Trophoblast cell (in vitro differentiated cells and primary cell): ENCODE measurements at regions not wholly inside any gene's neighbourhood (a gene's known extent, or its start where the extent isn't known, plus 50 kb on each side); places are given as distances from the start of the nearest gene placed in this dataset.

Experiments used
- DNase-seq, 2 donors: peaks; one replicate each; pipeline ENCODE4 v3.0.0-alpha.2; 2016
- H2AFZ ChIP-seq: 2 replicates; pipeline ENCODE4 v1.6.1; 2013; ENCODE audit warnings: low read length, moderate library complexity, mild to moderate bottlenecking; ENCODE audit not compliant: insufficient read depth, poor library complexity
- H2AK5ac ChIP-seq: 2 replicates; pipeline ENCODE4 v1.6.1; 2013; ENCODE audit warnings: mild to moderate bottlenecking, low read length
- H2BK120ac ChIP-seq: 2 replicates; pipeline ENCODE4 v1.6.1; 2013; ENCODE audit warnings: low read length, mild to moderate bottlenecking, moderate library complexity; ENCODE audit not compliant: insufficient read depth, poor library complexity
- H2BK12ac ChIP-seq: 2 replicates; pipeline ENCODE4 v1.6.1; 2013; ENCODE audit warnings: mild to moderate bottlenecking, low read length, moderate library complexity
- H2BK5ac ChIP-seq: 2 replicates; pipeline ENCODE4 v1.6.1; 2013; ENCODE audit warnings: low read length, low read depth, moderate library complexity, mild to moderate bottlenecking; ENCODE audit not compliant: poor library complexity
- H3K14ac ChIP-seq: 2 replicates; pipeline ENCODE4 v1.6.1; 2013; ENCODE audit warnings: mild to moderate bottlenecking, low read length
- H3K18ac ChIP-seq: 2 replicates; pipeline ENCODE4 v1.6.1; 2013; ENCODE audit warnings: mild to moderate bottlenecking, low read length
- H3K23ac ChIP-seq: 2 replicates; pipeline ENCODE4 v1.6.1; 2013; ENCODE audit warnings: low read length
- H3K27ac ChIP-seq: 2 replicates; pipeline ENCODE4 v1.5.1; 2013; ENCODE audit warnings: low read depth, mild to moderate bottlenecking, inconsistent platforms, low read length, moderate library complexity
- H3K27me3 ChIP-seq: 2 replicates; pipeline ENCODE4 v1.6.1; 2013; ENCODE audit warnings: inconsistent platforms, mild to moderate bottlenecking, low read length, moderate library complexity; ENCODE audit not compliant: insufficient read depth
- H3K36me3 ChIP-seq, 2 experiments: 1 replicate in 1 of 2; 2 replicates in 1 of 2; pipeline ENCODE4 v1.6.1; 2013; ENCODE audit warnings: low read length in 2 of 2, mild to moderate bottlenecking in 2 of 2, moderate library complexity in 1 of 2; ENCODE audit not compliant: insufficient read depth in 2 of 2, control insufficient read depth in 1 of 2
- H3K4ac ChIP-seq: 2 replicates; pipeline ENCODE4 v1.6.1; 2013; ENCODE audit warnings: low read depth, mild to moderate bottlenecking, low read length, moderate library complexity
- H3K4me1 ChIP-seq, 2 experiments: 1 replicate in 1 of 2; 2 replicates in 1 of 2; pipeline ENCODE4 v1.6.1; 2013; ENCODE audit warnings: low read length in 2 of 2, mild to moderate bottlenecking in 2 of 2, moderate library complexity in 1 of 2; ENCODE audit not compliant: insufficient read depth in 2 of 2, control insufficient read depth in 1 of 2
- H3K4me2 ChIP-seq: 2 replicates; pipeline ENCODE4 v1.6.1; 2013; ENCODE audit warnings: inconsistent platforms, mild to moderate bottlenecking, low read length, moderate library complexity
- H3K4me3 ChIP-seq: 2 replicates; pipeline ENCODE4 v1.5.1; 2013; ENCODE audit warnings: mild to moderate bottlenecking, low read depth, low read length, inconsistent platforms
- H3K79me1 ChIP-seq: one replicate; pipeline ENCODE4 v1.6.1; 2013; ENCODE audit warnings: low read length
- H3K79me2 ChIP-seq: 2 replicates; pipeline ENCODE4 v1.6.1; 2013; ENCODE audit warnings: low read length, mild to moderate bottlenecking; ENCODE audit not compliant: control insufficient read depth, insufficient read depth, poor library complexity
- H3K9ac ChIP-seq: 2 replicates; pipeline ENCODE4 v1.6.1; 2013; ENCODE audit warnings: mild to moderate bottlenecking, low read length
- H3K9me3 ChIP-seq: 2 replicates; pipeline ENCODE4 v1.6.1; 2013; ENCODE audit warnings: low read depth, mild to moderate bottlenecking, control low read depth, inconsistent platforms, low read length; ENCODE audit not compliant: insufficient read depth
- H4K12ac ChIP-seq: 2 replicates; pipeline ENCODE4 v1.6.1; 2013; ENCODE audit warnings: low read depth, mild to moderate bottlenecking, low read length, moderate library complexity
- H4K8ac ChIP-seq: 2 replicates; pipeline ENCODE4 v1.6.1; 2013; ENCODE audit warnings: low read depth, mild to moderate bottlenecking, low read length, moderate library complexity
- H4K91ac ChIP-seq: one replicate; pipeline ENCODE4 v1.6.1; 2013; ENCODE audit warnings: low read depth, mild to moderate bottlenecking, low read length, moderate library complexity
- WGBS: extraction: QIAGEN DNeasy Blood & Tissue Kit; methylation state at CpG from one replicate; pipeline ENCODE4 v1.1.7; 2013; ENCODE audit warnings: missing lambda C conversion rate; ENCODE audit not compliant: insufficient read length, insufficient coverage; ENCODE audit errors: extremely low coverage; 5-methylcytosine and 5-hydroxymethylcytosine counted together

DNA sequence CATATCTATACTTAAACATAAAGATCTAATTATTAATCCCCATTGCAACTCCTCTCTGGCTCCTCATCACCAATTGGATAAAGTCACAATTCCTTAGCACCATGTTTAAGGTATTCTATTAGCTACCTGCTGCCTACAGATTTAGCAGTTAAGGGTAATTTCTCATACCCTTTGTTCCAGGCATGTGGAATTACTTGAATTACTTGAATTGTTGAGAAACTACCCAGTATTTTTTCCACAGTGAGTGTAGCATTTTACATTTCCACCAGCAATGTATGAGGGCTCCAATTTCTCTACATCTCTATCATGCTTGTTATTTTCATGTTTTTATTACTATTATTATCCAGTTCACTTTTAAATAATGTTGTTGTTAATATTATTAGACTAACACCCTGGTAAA lies 86.4 kb downstream of the P2RY1 start:
- Histone ChIP-seq H3K14ac (no peak overlapping the region), H4K12ac (no peak overlapping the region), H4K91ac (no peak overlapping the region), H3K27me3 (no peaks in the 10 kb centered on the region), H3K4ac (no peak overlapping the region), H2AFZ (no peak overlapping the region), H3K4me3 (no peak overlapping the region), H2BK12ac (no peak overlapping the region), H3K79me1 (no peaks in the 10 kb centered on the region), H3K4me2 (no peak overlapping the region), H3K9ac (no peak overlapping the region), H2BK5ac (no peak overlapping the region), H3K18ac (no peak overlapping the region), H4K8ac (no peak overlapping the region), H2AK5ac (no peak overlapping the region), H3K4me1 (no peaks in the 10 kb centered on the region), H3K27ac (no peak overlapping the region), H2BK120ac (no peak overlapping the region), H3K23ac (no peak overlapping the region), H3K36me3 (no peaks in the 10 kb centered on the region), H3K9me3 (no peaks in the 10 kb centered on the region), H3K79me2 (no peaks in the 10 kb centered on the region)
- DNase-seq: peak; percentile 30 to 95

DNA sequence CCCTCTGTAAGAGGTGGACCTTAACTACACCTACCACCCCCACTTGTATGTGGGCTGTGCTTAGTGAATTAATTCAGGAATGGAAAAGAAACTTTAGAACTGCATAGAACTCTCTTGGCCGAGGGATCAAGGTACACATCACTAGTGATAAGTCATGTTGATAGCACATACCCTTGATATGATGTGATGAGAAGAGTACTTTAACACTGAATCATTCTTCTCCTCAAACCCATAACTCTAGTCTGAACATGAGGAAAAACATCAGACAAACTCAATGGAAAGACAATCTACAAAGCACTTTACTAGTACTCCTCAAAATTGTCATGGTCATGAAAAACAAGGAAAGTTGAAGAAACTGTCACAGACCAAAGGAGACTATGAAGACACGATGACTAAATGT lies 87.6 kb downstream of the P2RY1 start:
- no peak overlapping the region for H3K18ac ChIP-seq
- H3K27me3 ChIP-seq: no peaks in the 10 kb centered on the region
- H3K79me1 ChIP-seq: no peaks in the 10 kb centered on the region
- no peak overlapping the region for H2AFZ ChIP-seq
- no peak overlapping the region for H2BK120ac ChIP-seq
- H2AK5ac ChIP-seq: no peak overlapping the region
- no peaks in the 10 kb centered on the region for H3K9me3 ChIP-seq
- WGBS: no CpG with 5 or more reads among the region's 2 CpGs
- H3K4ac ChIP-seq: no peak overlapping the region
- no peak overlapping the region for H4K8ac ChIP-seq
- no peak overlapping the region for H3K27ac ChIP-seq
- DNase-seq: peak in 1 of 2 donors; percentile 52
- no peak overlapping the region for H4K12ac ChIP-seq
- H3K4me1 ChIP-seq: no peaks in the 10 kb centered on the region
- H3K4me2 ChIP-seq: no peak overlapping the region
- no peak overlapping the region for H3K9ac ChIP-seq
- no peaks in the 10 kb centered on the region for H3K36me3 ChIP-seq
- H2BK5ac ChIP-seq: no peak overlapping the region
- H3K79me2 ChIP-seq: no peaks in the 10 kb centered on the region
- H2BK12ac ChIP-seq: no peak overlapping the region
- H3K14ac ChIP-seq: no peak overlapping the region
- H3K23ac ChIP-seq: no peak overlapping the region
- H3K4me3 ChIP-seq: no peak overlapping the region
- H4K91ac ChIP-seq: no peak overlapping the region

DNA sequence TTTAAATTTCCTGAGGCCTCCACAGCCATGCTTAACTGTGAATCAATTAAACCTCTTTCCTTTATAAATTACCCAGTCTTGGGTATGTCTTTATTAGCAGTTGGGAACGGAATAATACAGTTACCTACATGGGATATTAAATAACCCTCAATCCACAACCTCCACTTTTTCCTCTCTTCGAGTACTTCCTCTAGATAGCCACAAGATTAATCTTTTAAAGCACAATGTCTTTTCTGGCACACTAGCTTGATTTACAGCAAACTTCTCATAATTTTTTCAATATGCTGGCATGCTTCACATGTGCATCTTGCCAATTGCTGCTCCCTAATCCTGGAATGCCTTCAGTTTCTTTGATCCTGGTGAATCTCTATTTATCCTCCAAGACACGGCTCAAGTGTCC lies 92.2 kb downstream of the P2RY1 start:
- Histone ChIP-seq H3K4me2 (no peak overlapping the region), H4K8ac (no peak overlapping the region), H2AFZ (no peak overlapping the region), H3K23ac (no peak overlapping the region), H2BK5ac (no peak overlapping the region), H3K18ac (no peak overlapping the region), H3K79me2 (no peaks in the 10 kb centered on the region), H3K79me1 (no peaks in the 10 kb centered on the region), H3K27me3 (no peaks in the 10 kb centered on the region), H3K9ac (no peak overlapping the region), H3K4ac (no peak overlapping the region), H2BK120ac (no peak overlapping the region), H2AK5ac (no peak overlapping the region), H4K91ac (no peak overlapping the region), H3K4me1 (no peaks in the 10 kb centered on the region), H3K36me3 (no peaks in the 10 kb centered on the region), H3K27ac (no peak overlapping the region), H2BK12ac (no peak overlapping the region), H3K4me3 (no peak overlapping the region), H3K14ac (no peak overlapping the region), H4K12ac (no peak overlapping the region), H3K9me3 (no peaks in the 10 kb centered on the region)
- no CpG with 5 or more reads among the region's 3 CpGs for WGBS
- no peak for DNase-seq

DNA sequence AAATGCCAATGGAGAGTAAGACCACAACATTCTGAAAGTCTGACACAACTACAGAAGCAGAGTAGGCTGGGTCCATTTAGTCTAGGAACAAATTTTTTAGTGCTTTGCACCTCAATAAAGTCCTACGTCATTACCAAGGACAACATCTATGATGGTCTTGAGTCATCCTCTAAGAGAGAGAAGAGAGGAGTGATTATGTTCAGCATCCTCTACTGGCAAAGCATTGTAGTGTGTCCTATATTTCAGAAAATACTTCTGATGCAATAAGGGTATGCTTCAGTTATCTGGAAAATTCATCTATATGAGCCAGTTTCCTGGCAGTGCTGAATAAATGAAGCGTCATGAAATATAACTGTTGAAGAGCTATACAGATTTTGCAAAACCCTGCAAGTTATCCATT lies 95.6 kb downstream of the P2RY1 start:
- H3K27ac ChIP-seq: no peak overlapping the region
- H4K12ac ChIP-seq: no peak overlapping the region
- no peak overlapping the region for H3K4me3 ChIP-seq
- no CpG with 5 or more reads among the region's 2 CpGs for WGBS
- H3K79me1 ChIP-seq: no peaks in the 10 kb centered on the region
- H3K14ac ChIP-seq: no peak overlapping the region
- H2AK5ac ChIP-seq: no peak overlapping the region
- H4K8ac ChIP-seq: no peak overlapping the region
- no peak overlapping the region for H3K4me2 ChIP-seq
- H3K27me3 ChIP-seq: no peaks in the 10 kb centered on the region
- no peak overlapping the region for H2BK5ac ChIP-seq
- no peak overlapping the region for H3K4ac ChIP-seq
- no peak overlapping the region for H3K23ac ChIP-seq
- no peak overlapping the region for H3K9ac ChIP-seq
- no peak overlapping the region for H2BK12ac ChIP-seq
- no peaks in the 10 kb centered on the region for H3K79me2 ChIP-seq
- no peak overlapping the region for H4K91ac ChIP-seq
- no peaks in the 10 kb centered on the region for H3K36me3 ChIP-seq
- H3K4me1 ChIP-seq: no peaks in the 10 kb centered on the region
- no peak overlapping the region for H2BK120ac ChIP-seq
- H3K18ac ChIP-seq: no peak overlapping the region
- H2AFZ ChIP-seq: no peak overlapping the region
- peak in 1 of 2 donors; percentile 26 for DNase-seq
- no peaks in the 10 kb centered on the region for H3K9me3 ChIP-seq

DNA sequence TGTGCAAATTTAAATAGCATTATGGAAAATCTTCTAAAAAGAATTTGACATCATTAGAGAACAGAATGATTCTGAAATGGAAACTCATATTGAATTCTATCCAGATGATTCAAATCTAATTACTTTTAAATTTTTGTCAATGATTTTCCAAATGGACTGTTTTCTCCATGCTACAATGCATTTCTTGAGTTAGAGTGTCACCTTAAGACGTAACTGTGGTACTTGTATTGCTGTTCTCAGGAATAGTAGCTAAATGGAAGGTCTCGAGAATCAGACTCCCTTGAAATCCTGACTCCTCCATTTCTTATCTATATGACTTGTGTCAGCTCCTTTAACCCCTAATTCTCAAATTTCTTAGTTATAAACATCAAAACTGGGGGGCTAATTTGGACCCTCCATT lies 102.3 kb downstream of the P2RY1 start:
- no peak overlapping the region for H2BK120ac ChIP-seq
- H4K12ac ChIP-seq: no peak overlapping the region
- H3K14ac ChIP-seq: no peak overlapping the region
- no peak for DNase-seq
- no peak overlapping the region for H3K27ac ChIP-seq
- no peaks in the 10 kb centered on the region for H3K27me3 ChIP-seq
- no peaks in the 10 kb centered on the region for H3K36me3 ChIP-seq
- H3K9me3 ChIP-seq: no peaks in the 10 kb centered on the region
- no peak overlapping the region for H3K9ac ChIP-seq
- no peak overlapping the region for H2AK5ac ChIP-seq
- no peak overlapping the region for H3K4me2 ChIP-seq
- no CpG with 5 or more reads among the region's 2 CpGs for WGBS
- H4K8ac ChIP-seq: no peak overlapping the region
- H3K23ac ChIP-seq: no peak overlapping the region
- no peaks in the 10 kb centered on the region for H3K4me1 ChIP-seq
- no peak overlapping the region for H3K18ac ChIP-seq
- no peak overlapping the region for H2BK12ac ChIP-seq
- no peak overlapping the region for H2AFZ ChIP-seq
- no peak overlapping the region for H2BK5ac ChIP-seq
- H3K79me2 ChIP-seq: no peaks in the 10 kb centered on the region
- no peaks in the 10 kb centered on the region for H3K79me1 ChIP-seq
- no peak overlapping the region for H3K4me3 ChIP-seq
- H3K4ac ChIP-seq: no peak overlapping the region
- H4K91ac ChIP-seq: no peak overlapping the region
